RWPE1 (cell line): ENCODE measurements at regions not wholly inside any gene's neighbourhood (a gene's known extent, or its start where the extent isn't known, plus 50 kb on each side); places are given as distances from the start of the nearest gene placed in this dataset.
A peak's percentile ranks its signal among the peaks of the same experiment; 100 is the strongest.

ENCODE experiments used
- CTCF ChIA-PET: fragments of 350-600 bp; sonication (Branson Sonifier 250); formaldehyde crosslinking; extraction: SDS; loops from one replicate; lab custom pipeline; 2021; lab: Yijun Ruan, JAX
- POLR2A ChIA-PET: fragments of 400-600 bp; formaldehyde crosslinking; extraction: SDS; loops from one replicate; lab custom pipeline; 2020; ENCODE audit warnings: antibody characterized with exemption; ENCODE audit not compliant: low non-redundant PET; lab: Yijun Ruan, JAX
- DNase-seq: peaks from one replicate; pipeline ENCODE4 v3.0.0; 2012; ENCODE audit warnings: low spot score
- H3K27ac ChIP-seq: fragments of 450-650 bp; 2 replicates; pipeline ENCODE4 v1.5.1; 2017
- TF ChIP-seq, protein P1 (sequence below): fragments of 450-650 bp; conservative IDR thresholded peaks from 2 replicates; pipeline ENCODE4 v1.5.1; 2017; ENCODE audit warnings: low read depth, mild to moderate bottlenecking

DNA sequence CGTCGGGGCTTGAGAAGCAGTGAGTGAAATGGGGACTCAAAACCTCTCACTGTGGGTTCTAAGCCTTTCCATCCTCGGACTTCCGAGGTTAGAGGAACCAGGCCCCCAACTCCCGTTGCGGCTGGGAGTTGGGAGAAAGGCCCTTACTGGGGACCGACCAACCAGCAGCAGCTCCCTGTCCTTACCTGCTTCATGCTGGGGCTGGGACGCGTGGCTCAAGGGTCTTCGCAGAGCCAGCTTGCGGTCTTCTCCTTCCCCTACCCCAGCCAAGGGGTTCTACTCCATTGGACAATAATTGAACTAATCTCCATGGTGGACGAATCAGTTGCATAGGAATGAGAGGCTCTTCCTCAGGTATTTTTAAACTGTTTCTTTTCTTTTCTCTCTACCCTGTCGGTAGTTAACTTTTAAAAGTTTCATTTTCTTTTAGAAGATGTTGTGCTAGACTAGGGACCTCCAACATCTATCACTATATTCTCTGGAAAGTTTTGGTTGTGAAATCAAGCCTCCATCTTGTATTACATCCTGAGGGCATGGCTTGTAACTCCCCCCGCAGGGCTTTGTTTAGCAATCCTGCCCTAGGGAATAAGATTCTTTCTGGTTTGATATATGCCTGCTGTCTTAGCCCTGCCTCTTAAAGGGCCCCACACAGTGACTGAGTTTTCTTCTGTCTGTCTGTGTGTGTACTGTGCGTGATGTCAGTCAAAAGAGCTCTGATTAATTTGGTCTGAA is 1027.1 kb upstream of the PCDH9 start:
- POLR2A ChIA-PET, result no interaction called here
- CTCF ChIA-PET, result no interaction called here
- DNase-seq, result no peak

DNA sequence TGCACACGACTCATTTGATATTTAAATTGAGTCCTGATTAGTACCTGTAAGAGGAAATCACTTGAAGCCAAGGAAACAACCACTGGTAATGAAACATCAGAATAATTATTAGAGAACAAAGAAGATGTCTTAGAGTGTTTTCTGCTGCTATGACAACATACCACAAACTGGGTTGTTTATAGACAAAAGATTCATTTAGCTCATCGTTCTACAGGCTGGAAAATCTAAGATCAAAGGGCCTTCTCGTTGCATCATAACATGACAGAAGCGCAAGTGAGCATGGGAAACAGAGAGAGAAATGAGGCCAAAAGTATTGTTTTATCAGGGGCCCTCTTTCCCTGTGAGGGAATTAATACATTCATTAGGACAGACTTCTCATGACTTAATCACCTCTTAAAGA is 1024.0 kb upstream of the PCDH9 start:
- no peak for DNase-seq
- ChIA-PET CTCF (no interaction called here), POLR2A (no interaction called here)
- TF ChIP-seq, protein P1, sequence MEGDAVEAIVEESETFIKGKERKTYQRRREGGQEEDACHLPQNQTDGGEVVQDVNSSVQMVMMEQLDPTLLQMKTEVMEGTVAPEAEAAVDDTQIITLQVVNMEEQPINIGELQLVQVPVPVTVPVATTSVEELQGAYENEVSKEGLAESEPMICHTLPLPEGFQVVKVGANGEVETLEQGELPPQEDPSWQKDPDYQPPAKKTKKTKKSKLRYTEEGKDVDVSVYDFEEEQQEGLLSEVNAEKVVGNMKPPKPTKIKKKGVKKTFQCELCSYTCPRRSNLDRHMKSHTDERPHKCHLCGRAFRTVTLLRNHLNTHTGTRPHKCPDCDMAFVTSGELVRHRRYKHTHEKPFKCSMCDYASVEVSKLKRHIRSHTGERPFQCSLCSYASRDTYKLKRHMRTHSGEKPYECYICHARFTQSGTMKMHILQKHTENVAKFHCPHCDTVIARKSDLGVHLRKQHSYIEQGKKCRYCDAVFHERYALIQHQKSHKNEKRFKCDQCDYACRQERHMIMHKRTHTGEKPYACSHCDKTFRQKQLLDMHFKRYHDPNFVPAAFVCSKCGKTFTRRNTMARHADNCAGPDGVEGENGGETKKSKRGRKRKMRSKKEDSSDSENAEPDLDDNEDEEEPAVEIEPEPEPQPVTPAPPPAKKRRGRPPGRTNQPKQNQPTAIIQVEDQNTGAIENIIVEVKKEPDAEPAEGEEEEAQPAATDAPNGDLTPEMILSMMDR, result no peak
- no peak overlapping the region for H3K27ac ChIP-seq

More for the DNA sequence above, 1027.1 kb upstream of the PCDH9 start:
- H3K27ac ChIP-seq, result no peak overlapping the region
- TF ChIP-seq, protein P1, result no peak

DNA sequence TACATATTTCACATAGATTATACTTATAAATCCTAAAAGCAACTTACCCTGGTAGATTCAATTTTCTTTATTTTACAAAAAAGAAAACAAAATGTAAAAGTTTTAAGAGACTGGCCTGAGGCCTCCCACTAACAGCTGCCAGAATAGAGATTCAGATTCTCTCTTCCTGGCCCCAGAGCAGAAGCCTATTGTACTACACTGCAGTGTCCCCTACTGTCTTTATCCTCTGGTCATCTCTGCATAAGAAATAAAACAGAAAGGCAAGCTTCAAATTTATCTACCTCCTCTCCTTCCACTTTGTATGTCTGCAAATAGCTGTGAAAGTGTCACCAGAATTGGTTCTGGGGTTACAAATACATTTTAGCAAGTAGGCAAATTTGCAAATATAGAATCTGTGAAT is 1004.1 kb upstream of the PCDH9 start:
- POLR2A ChIA-PET, result no interaction called here
- TF ChIP-seq, protein P1, result no peak
- peak; percentile 7 for DNase-seq
- CTCF ChIA-PET, result no interaction called here
- H3K27ac ChIP-seq, result no peak overlapping the region

DNA sequence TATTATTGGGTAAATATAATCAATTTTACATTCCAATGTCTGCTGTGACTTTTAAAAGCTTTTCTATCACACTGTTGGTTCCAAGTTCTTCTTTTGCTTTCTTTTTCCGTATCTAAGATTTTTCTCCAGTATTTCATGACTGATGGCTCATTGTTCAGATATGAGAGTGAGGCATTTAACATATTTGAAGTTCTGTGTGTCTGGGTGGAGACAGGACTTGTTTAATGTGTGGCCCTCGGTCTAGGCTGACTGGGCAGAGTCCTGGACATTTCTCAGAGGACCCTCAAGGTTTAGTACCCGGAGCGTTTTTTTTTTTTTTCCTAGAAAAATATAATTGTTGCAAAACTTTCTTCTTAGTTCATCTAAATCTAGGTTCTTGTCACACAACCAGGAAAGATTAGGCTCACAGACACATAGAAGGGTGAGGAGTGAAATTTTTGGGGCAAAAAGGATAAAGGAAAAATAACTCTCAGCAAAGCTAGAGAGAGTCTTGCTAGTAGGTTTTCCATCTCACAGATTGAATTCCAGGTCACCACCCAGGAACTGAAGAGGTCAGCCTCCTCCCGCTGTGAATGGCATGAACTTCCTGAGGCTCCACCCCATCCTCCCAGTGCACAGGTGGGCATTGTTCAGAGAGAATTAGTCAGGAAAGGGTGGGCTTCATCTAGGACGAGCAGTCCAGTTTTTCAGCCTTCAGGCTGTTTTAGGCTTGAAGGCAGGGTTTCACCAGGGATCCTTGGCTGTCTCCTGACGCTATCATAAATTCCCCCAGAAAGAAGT is 1002.4 kb upstream of the PCDH9 start:
- POLR2A ChIA-PET, result no interaction called here
- no peak overlapping the region for H3K27ac ChIP-seq

DNA sequence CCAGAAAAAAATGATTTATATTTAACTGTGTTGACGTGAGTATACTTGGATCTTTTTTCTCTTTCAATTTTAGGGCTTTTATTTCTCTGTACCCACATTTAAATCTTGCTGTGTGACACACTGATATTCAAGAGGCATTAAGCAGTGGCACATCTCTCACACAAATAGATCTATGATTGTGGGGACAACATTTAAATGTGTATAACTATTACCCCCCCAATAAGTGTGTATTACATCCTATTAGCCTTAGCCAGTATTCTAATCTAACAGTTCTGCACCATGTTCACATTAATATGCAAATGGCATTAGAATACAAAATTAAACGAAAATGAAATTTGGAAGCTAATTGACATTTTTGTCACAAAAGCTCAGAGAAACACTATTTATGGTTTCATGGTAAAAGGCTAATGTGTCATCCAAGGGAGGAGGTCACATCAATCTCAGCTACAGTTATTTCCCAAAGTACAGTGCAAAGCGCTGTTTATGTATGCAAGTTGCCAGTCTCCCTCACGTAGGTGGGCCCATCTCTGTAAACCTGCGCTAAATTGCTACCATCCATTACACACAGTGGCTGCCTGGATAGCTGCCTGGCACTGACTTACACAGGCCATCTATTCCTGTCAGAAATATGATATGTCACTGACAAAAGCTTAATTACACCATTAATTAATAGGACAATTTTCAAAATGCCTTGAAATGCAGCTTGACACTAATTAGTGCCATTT is 984.7 kb upstream of the PCDH9 start:
- CTCF ChIA-PET, result no interaction called here

More for the DNA sequence above, 1002.4 kb upstream of the PCDH9 start:
- TF ChIP-seq, protein P1, result no peak
- DNase-seq, result no peak
- CTCF ChIA-PET, result interaction anchor here (0.6 kb wide), 2 partner anchors 165 to 397 kb away, joined by 4 to 6 read pairs; no protein-coding TSS in a partner anchor

DNA sequence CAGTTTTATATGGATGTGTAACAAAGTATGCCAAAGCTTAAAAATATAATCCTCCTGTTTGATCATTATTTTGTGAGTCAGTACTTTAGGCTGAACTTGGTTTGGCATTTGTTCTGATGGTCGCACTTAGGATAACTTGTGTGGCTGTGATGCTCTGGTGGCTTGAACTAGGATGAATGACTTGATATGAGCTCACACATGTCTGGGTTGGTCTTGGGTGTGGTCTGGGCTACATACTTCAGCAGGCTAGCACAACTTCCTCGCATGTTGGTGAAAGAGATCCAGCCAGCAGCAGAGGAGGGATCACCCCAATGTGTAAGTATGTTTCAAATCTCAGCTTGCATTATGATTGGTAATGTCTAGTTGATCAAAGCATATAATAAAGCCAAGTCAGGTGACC is 969.1 kb upstream of the PCDH9 start:
- POLR2A ChIA-PET, result no interaction called here
- TF ChIP-seq, protein P1, result no peak
- DNase-seq, result no peak
- CTCF ChIA-PET, result no interaction called here
- H3K27ac ChIP-seq, result no peak overlapping the region

More for the DNA sequence above, 984.7 kb upstream of the PCDH9 start:
- POLR2A ChIA-PET, result no interaction called here
- DNase-seq, result no peak
- H3K27ac ChIP-seq, result no peak overlapping the region
- TF ChIP-seq, protein P1, result no peak
